WI38 (cell line): ENCODE measurements at regions not wholly inside any gene's neighbourhood (a gene's known extent, or its start where the extent isn't known, plus 50 kb on each side); places are given as distances from the start of the nearest gene placed in this dataset.

Experiments used
- H3K4me3 ChIP-seq: 2 replicates; pipeline ENCODE4 v1.5.1; 2011; ENCODE audit warnings: low read depth, mild to moderate bottlenecking, control low read depth, low read length
- CTCF ChIP-seq: IDR thresholded peaks from 2 replicates; pipeline ENCODE4 v1.5.1; 2012; ENCODE audit warnings: low read depth, mild to moderate bottlenecking, control low read depth, low read length

- no peak for TF ChIP-seq CTCF
Observed at GRCh38 chr5:142384014-142384413, 59.2 kb upstream of the SPRY4 start.

GRCh38 chr5:142382186-142382585 is 57.4 kb upstream of the SPRY4 start:
- no peak overlapping the region for H3K4me3 ChIP-seq
- no peak for TF ChIP-seq CTCF

More at GRCh38 chr5:142384014-142384413, 59.2 kb upstream of the SPRY4 start:
- no peak overlapping the region for H3K4me3 ChIP-seq

GRCh38 chr5:142378737-142379634 is 54.2 kb upstream of the SPRY4 start:
- no peak overlapping the region for H3K4me3 ChIP-seq
- no peak for TF ChIP-seq CTCF

GRCh38 chr5:142375944-142376411 is 51.2 kb upstream of the SPRY4 start:
- H3K4me3 ChIP-seq: no peak overlapping the region
- no peak for TF ChIP-seq CTCF
